GM13976 (cell line): ENCODE measurements at regions not wholly inside any gene's neighbourhood (a gene's known extent, or its start where the extent isn't known, plus 50 kb on each side); places are given as distances from the start of the nearest gene placed in this dataset.

ENCODE experiments used
- DNase-seq: peaks from one replicate; pipeline ENCODE4 v3.0.0; 2012; ENCODE audit warnings: low spot score
- in situ Hi-C: fragments of 300-500 bp; cut with MboI; formaldehyde crosslinking; loops from one replicate; pipeline ENCODE4 v1.12.0; 2022; ENCODE audit warnings: low sequenced_read_pairs, mixed read lengths, inconsistent platforms; ENCODE audit not compliant: unreplicated experiment
- TF ChIP-seq, protein P1 (sequence below): IDR thresholded peaks from 2 replicates; pipeline ENCODE4 v1.5.1; 2012; ENCODE audit warnings: borderline replicate concordance, mild to moderate bottlenecking; ENCODE audit not compliant: insufficient read depth; ENCODE audit errors: extremely low read depth, missing control alignments, control extremely low read depth

DNA sequence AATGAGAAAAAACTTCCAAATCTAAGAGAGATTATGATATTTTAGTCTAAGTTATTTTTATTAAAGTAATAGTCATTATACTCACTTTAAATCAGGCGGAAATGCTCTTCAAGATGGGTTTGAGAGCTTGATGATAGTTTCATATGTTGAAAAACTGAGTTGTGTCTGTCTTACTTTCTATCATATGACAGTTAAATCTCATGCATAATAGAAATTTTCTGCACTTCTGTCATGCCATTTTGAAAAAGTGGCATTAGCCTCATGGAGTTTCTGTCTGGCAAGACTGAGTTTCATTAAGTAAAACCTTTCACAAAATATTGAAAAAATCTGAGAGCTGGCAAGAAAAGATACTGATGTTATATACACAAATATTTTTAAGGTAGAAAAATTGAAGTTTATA is 511.8 kb downstream of the EPHA3 start:
- TF ChIP-seq, protein P1, sequence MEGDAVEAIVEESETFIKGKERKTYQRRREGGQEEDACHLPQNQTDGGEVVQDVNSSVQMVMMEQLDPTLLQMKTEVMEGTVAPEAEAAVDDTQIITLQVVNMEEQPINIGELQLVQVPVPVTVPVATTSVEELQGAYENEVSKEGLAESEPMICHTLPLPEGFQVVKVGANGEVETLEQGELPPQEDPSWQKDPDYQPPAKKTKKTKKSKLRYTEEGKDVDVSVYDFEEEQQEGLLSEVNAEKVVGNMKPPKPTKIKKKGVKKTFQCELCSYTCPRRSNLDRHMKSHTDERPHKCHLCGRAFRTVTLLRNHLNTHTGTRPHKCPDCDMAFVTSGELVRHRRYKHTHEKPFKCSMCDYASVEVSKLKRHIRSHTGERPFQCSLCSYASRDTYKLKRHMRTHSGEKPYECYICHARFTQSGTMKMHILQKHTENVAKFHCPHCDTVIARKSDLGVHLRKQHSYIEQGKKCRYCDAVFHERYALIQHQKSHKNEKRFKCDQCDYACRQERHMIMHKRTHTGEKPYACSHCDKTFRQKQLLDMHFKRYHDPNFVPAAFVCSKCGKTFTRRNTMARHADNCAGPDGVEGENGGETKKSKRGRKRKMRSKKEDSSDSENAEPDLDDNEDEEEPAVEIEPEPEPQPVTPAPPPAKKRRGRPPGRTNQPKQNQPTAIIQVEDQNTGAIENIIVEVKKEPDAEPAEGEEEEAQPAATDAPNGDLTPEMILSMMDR: no peak
- in situ Hi-C loops: no loop called here
- DNase-seq: no peak

DNA sequence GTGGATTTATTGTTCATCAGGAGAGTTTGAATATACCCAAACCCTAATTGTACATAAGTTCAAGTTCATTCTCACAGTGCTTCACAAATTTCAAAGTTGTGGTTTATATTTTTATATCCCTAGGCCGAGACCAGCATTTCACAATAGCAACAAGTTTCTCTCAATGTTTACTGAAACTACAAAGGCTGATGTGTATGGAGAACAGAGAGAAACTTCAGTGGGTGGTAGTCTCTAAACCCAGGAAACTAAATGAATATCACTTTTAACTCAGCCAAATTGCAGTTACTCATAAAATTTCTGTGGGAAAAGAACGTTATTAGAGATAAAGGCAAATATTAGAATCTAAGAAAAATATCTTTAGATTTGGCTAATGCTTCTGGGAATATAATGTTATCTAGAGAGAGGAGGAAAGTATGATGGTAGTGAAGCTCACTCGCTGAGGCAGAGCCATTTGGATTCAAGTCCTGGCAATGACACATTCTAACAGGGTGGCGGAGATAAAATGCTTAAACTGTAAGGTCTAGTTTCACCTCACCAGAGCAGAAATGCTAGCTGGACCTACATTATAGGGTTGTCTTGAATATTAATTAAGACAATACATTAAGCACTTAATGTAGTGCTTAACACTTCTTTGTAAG is 514.8 kb downstream of the EPHA3 start:
- DNase-seq: no peak
- TF ChIP-seq, protein P1: no peak
- in situ Hi-C loops: no loop called here

DNA sequence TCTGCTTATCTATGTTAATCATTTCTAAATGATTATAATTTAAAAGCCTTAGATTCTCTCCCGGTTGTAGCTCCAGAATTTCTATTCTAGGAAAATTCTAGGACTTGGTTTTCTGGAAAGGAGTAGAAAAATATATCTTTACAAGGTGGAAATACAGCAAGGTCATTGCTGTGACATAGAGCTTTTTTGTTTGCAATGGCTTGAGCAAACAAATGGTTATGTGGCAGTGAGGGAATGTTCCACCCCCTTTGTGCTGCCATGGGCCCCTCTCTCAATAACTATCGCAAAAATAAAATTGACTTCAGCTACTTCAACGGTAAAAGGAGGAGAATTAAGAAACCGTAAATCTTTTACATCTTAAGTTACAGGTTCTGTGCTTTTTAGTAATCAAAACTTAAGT is 517.1 kb downstream of the EPHA3 start:
- no peak for DNase-seq
- in situ Hi-C loops: no loop called here
- TF ChIP-seq, protein P1: no peak

DNA sequence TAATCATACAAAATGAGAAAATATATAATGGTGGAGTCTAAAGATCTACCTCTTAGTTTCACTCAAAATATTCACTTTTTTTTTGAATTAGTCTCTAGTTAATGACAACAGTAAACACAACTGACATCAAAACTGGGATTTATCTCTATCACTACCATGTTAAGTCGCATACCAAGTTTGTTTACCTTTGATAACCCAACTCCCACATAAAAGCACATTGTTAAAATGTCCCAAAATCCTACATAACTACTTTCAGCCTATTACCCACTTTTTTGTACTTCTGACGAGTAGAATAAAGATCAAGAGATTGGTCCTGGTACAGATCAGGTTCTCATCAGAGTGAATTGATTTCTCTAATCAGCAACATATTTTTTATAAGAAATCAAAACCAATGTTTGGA is 518.5 kb downstream of the EPHA3 start:
- DNase-seq: no peak
- in situ Hi-C loops: no loop called here
- TF ChIP-seq, protein P1: no peak

DNA sequence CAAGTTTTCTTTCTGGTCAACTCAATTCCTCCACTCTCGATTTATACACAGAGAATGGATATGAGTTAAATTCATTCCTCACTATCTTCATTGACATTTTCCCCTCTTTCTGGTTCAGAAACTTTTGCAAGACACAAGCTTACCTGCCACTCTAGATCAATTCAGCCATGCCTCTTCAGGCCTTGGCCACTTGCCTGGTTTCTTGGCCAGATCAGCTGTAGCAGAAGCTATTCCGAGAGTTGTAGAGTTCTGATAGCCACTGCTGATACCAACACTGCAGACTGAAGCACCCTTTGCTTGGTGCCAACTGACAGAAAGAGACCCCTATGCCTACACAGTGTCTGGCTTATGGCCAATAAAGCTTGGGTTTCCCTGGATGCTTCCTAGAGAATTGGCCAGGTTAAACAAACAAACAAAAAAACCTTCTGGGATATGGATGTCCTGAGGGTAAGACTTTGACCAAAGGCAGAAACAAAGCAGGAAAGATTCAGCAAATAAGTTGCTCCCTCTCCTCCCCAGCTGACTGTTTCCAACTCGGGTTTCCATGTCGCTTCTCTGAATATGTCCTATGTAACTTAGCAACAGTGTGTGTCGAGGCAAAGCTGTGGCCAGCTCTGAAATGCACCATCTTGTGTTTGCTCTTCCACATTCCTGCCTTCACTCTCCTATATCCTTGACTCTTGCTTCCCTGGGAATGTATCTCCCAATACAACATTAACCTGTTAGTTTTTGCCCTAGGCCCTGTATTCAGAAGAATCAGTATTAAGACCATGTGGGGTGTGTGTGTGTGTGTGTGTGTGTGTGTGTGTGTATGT is 521.6 kb downstream of the EPHA3 start:
- no peak for DNase-seq
- in situ Hi-C loops: no loop called here
- TF ChIP-seq, protein P1: no peak

DNA sequence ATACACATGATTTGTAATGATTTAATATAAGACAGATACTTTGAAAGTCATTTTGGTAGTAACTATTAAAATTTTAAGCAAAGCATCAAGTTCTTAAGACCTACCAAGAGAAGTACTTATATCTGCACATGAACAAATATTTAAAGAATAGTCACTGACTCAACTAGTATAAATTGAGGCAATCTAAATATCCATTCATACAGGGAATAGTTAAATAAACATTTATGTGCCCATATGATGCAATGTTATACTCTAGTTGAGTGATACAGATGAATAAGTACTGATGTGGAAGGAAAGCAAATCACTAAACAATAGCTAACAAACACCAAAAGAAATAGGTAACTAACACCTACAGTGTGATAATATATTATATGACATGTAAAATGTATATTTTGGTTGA is 527.7 kb downstream of the EPHA3 start:
- no peak for DNase-seq
- in situ Hi-C loops: no loop called here
- TF ChIP-seq, protein P1: no peak
